ENCODE measurements at regions not wholly inside any gene's neighbourhood (a gene's known extent, or its start where the extent isn't known, plus 50 kb on each side); places are given as distances from the start of the nearest gene placed in this dataset.

DNA sequence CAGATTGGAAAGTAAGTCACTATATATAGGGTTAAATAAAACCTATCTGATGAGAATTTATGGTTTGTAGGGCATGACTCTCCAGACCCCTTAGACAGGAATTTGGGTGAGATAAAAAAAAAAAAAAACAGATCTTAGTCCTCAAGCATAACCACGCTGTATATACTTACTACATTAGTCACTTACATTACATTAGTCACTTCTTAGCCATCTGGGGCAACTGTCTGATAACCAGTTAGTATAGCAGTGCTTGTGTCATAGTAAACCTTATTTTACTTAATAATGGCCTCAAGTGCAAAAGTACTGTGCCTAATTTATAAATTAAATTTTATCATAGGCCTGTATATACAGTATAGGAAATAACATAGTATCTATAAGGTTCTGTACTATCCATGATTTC is 60.2 kb upstream of the RPS6KA6 start:
- POLR2A ChIA-PET = no interaction called here
- Histone ChIP-seq H3K27ac (ENCODE audit: extremely low read depth, low read depth, low read length) (no peak overlapping the region), H3K9me3 (ENCODE audit: control insufficient read depth, insufficient read depth, low read depth, low read length) (no peaks in the 10 kb centered on the region; the same call in 1 of the 2 replicates), H3K4me1 (ENCODE audit: control insufficient read depth, insufficient read depth, low read length) (no peaks in the 10 kb centered on the region), H3K36me3 (ENCODE audit: control insufficient read depth in 2 of 2, insufficient read depth in 1 of 2, low read length in 2 of 2) (no peaks in the 10 kb centered on the region), H3K4me3 (ENCODE audit: low read depth, low read length) (no peak overlapping the region)
- TF ChIP-seq, protein P1, sequence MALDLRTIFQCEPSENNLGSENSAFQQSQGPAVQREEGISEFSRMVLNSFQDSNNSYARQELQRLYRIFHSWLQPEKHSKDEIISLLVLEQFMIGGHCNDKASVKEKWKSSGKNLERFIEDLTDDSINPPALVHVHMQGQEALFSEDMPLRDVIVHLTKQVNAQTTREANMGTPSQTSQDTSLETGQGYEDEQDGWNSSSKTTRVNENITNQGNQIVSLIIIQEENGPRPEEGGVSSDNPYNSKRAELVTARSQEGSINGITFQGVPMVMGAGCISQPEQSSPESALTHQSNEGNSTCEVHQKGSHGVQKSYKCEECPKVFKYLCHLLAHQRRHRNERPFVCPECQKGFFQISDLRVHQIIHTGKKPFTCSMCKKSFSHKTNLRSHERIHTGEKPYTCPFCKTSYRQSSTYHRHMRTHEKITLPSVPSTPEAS (tag by site-specific recombination; IDR thresholded peaks at IDR 0.05) = no peak
- CTCF ChIA-PET = no interaction called here

DNA sequence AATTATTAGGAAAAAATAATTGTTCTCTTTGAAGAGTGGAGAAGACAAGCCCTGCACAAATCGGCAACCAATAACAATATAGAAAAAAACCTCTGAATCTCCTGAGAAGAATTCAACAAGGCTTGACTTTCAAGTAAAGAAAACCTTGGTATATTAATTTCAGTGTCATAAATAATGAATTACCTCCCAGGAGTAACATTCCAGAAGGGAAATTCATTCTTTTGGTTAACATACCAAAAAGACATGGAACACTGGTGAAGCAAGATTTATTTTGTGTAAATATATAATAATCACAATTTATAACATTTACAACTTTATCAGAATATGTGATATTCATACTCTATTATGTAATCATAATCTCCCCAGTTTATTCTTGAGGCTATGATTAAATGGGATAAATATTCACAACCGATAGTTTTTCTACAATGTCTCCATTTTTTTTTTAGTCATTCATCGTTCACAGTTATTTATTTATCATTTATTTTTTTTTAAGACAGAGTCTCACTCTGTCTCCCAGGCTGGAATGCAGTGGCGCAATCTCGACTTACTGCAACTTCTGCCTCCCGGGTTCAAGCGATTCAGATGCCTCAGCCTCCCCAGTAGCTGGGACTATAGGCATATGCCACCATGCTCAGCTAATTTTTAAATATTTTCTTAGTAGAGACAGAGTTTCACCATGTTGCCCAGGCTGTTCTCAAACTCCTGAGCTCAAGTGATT is 53.0 kb upstream of the RPS6KA6 start:
- CTCF ChIA-PET = interaction anchor here (0.7 kb wide), 1 partner anchor 98 kb away, joined by 5 read pairs; no protein-coding TSS in a partner anchor
- POLR2A ChIA-PET = no interaction called here
- TF ChIP-seq, protein P2, sequence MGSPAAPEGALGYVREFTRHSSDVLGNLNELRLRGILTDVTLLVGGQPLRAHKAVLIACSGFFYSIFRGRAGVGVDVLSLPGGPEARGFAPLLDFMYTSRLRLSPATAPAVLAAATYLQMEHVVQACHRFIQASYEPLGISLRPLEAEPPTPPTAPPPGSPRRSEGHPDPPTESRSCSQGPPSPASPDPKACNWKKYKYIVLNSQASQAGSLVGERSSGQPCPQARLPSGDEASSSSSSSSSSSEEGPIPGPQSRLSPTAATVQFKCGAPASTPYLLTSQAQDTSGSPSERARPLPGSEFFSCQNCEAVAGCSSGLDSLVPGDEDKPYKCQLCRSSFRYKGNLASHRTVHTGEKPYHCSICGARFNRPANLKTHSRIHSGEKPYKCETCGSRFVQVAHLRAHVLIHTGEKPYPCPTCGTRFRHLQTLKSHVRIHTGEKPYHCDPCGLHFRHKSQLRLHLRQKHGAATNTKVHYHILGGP (tag by site-specific recombination; IDR thresholded peaks at IDR 0.05) = no peak
- TF ChIP-seq, protein P3, sequence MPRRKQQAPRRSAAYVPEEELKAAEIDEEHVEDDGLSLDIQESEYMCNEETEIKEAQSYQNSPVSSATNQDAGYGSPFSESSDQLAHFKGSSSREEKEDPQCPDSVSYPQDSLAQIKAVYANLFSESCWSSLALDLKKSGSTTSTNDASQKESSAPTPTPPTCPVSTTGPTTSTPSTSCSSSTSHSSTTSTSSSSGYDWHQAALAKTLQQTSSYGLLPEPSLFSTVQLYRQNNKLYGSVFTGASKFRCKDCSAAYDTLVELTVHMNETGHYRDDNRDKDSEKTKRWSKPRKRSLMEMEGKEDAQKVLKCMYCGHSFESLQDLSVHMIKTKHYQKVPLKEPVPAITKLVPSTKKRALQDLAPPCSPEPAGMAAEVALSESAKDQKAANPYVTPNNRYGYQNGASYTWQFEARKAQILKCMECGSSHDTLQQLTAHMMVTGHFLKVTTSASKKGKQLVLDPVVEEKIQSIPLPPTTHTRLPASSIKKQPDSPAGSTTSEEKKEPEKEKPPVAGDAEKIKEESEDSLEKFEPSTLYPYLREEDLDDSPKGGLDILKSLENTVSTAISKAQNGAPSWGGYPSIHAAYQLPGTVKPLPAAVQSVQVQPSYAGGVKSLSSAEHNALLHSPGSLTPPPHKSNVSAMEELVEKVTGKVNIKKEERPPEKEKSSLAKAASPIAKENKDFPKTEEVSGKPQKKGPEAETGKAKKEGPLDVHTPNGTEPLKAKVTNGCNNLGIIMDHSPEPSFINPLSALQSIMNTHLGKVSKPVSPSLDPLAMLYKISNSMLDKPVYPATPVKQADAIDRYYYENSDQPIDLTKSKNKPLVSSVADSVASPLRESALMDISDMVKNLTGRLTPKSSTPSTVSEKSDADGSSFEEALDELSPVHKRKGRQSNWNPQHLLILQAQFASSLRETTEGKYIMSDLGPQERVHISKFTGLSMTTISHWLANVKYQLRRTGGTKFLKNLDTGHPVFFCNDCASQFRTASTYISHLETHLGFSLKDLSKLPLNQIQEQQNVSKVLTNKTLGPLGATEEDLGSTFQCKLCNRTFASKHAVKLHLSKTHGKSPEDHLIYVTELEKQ (tag by site-specific recombination; IDR thresholded peaks at IDR 0.05; ENCODE audit: borderline replicate concordance) = no peak
- TF ChIP-seq, protein P4, sequence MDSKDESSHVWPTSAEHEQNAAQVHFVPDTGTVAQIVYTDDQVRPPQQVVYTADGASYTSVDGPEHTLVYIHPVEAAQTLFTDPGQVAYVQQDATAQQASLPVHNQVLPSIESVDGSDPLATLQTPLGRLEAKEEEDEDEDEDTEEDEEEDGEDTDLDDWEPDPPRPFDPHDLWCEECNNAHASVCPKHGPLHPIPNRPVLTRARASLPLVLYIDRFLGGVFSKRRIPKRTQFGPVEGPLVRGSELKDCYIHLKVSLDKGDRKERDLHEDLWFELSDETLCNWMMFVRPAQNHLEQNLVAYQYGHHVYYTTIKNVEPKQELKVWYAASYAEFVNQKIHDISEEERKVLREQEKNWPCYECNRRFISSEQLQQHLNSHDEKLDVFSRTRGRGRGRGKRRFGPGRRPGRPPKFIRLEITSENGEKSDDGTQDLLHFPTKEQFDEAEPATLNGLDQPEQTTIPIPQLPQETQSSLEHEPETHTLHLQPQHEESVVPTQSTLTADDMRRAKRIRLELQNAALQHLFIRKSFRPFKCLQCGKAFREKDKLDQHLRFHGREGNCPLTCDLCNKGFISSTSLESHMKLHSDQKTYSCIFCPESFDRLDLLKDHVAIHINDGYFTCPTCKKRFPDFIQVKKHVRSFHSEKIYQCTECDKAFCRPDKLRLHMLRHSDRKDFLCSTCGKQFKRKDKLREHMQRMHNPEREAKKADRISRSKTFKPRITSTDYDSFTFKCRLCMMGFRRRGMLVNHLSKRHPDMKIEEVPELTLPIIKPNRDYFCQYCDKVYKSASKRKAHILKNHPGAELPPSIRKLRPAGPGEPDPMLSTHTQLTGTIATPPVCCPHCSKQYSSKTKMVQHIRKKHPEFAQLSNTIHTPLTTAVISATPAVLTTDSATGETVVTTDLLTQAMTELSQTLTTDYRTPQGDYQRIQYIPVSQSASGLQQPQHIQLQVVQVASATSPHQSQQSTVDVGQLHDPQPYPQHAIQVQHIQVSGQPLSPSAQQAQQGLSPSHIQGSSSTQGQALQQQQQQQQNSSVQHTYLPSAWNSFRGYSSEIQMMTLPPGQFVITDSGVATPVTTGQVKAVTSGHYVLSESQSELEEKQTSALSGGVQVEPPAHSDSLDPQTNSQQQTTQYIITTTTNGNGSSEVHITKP (tag by site-specific recombination; IDR thresholded peaks at IDR 0.05) = no peak
- TF ChIP-seq ZNF223 (tag by site-specific recombination; IDR thresholded peaks at IDR 0.05) (no peak), ZNF530 (tag by site-specific recombination; IDR thresholded peaks at IDR 0.05; ENCODE audit: low read depth) (no peak), ZNF394 (tag by site-specific recombination; IDR thresholded peaks at IDR 0.05; ENCODE audit: borderline replicate concordance) (no peak), ZNF112 (tag by site-specific recombination; IDR thresholded peaks at IDR 0.05) (no peak)
- TF ChIP-seq, protein P5, sequence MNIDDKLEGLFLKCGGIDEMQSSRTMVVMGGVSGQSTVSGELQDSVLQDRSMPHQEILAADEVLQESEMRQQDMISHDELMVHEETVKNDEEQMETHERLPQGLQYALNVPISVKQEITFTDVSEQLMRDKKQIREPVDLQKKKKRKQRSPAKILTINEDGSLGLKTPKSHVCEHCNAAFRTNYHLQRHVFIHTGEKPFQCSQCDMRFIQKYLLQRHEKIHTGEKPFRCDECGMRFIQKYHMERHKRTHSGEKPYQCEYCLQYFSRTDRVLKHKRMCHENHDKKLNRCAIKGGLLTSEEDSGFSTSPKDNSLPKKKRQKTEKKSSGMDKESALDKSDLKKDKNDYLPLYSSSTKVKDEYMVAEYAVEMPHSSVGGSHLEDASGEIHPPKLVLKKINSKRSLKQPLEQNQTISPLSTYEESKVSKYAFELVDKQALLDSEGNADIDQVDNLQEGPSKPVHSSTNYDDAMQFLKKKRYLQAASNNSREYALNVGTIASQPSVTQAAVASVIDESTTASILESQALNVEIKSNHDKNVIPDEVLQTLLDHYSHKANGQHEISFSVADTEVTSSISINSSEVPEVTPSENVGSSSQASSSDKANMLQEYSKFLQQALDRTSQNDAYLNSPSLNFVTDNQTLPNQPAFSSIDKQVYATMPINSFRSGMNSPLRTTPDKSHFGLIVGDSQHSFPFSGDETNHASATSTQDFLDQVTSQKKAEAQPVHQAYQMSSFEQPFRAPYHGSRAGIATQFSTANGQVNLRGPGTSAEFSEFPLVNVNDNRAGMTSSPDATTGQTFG (tag by site-specific recombination; IDR thresholded peaks at IDR 0.05; ENCODE audit: borderline replicate concordance) = no peak

More for the DNA sequence above, 53.0 kb upstream of the RPS6KA6 start:
- Histone ChIP-seq H3K36me3 (ENCODE audit: control insufficient read depth in 2 of 2, insufficient read depth in 1 of 2, low read length in 2 of 2) (no peaks in the 10 kb centered on the region), H3K27ac (ENCODE audit: extremely low read depth, low read depth, low read length) (no peak overlapping the region), H3K9me3 (ENCODE audit: control insufficient read depth, insufficient read depth, low read depth, low read length) (no peaks in the 10 kb centered on the region), H3K4me3 (ENCODE audit: low read depth, low read length) (no peak overlapping the region), H3K4me1 (ENCODE audit: control insufficient read depth, insufficient read depth, low read length) (no peaks in the 10 kb centered on the region)

Data from HEK293 (cell line).